Nucleus accumbens (tissue), 56 donors: ENCODE measurements at regions not wholly inside any gene's neighbourhood (a gene's known extent, or its start where the extent isn't known, plus 50 kb on each side); places are given as distances from the start of the nearest gene placed in this dataset.

Source experiments
- DNase-seq, 56 donors: peaks; one replicate each; lab custom pipeline; 2025; lab: John Stamatoyannopoulos, UW

DNA sequence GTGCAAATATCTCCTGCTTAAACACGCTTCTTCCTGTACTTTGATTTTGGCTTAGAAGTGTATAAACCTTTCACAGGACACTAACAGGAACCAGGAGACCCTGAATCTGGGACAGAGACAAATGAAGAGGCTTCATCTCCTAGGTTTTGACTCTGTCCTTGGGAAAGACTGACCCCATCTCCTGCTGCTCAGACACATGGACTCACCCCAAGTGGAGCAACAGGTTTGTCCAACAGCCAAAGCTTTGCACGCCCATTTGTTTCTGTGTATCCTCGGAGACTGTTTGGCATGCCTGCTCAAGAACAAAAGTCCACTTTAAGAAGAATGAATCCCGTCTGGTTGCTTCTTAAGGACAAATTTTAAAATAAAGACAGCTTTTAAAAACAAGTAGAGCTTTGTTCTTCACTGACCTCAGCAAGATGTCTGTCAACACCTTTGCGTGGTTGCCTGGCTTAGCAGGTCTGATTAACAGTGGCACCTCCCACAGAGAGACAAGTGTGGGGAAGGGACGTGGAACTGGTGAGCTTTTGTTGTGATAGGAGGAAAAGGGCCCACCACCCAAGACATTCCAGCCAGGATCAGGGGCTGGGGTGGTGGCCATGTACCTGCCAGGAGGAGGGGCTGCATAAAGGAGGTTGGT, 202.6 kb downstream of the SOD2 start:
- peak in 12 of 56 donors; percentile 6 to 72 (median 30) for DNase-seq

DNA sequence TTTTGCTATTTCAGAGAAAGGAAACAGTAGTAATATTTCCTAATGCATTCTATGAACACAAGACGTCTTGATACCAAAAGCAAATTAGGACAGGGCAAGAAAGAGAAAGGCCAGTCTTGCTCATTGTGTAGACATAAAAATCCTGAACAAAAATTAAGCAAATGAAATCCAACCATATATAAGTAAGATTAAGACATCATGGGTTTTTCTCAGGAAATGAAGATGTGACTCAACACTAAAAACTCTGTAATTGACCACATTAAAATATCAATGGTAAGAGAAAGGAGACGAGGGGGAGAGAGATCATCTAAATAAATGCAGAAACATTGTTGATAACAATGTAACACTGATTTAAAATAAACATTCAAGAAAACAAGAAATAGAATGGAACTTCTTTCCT, 205.4 kb downstream of the SOD2 start:
- no peak for DNase-seq

GRCh38 chr6:159483259-159483658, 209.8 kb downstream of the SOD2 start:
- no peak for DNase-seq

DNA sequence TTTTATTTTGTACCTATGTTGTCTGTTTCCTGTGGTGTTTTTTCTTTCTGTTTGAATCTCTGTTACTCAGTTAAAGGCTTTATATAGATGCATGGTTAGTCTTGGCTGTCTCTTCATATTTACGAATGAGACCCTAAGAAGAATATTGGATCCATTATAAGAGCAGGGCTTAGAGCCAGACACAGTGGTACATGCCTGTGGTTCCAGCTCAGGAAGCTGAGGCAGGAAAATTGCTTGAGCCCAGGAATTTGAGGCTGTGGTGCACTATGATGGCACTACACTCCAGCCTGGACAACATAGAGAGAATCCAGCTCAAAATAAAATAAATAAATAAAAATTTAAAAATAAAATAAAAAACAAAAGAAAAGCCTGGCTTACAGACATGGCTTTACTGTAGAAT, 211.1 kb downstream of the SOD2 start:
- no peak for DNase-seq

DNA sequence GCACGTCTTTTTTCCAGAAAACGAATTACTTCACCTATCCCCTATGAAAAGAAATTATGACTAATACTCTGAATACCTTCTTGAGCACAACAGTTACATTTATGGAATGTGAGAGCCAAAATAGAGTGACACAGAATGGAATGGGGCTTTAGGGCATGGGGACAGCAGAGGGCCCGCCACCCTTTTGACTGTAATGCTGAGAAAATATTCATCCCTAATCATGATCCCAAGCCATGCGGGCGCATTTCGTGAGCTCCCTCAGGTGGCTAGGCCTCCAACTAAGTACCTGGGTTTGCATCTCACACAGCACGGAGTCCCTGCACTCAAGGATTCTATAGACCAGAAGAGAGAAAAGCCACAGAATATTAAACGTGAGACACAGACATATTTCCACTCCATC, 212.6 kb downstream of the SOD2 start:
- DNase-seq: no peak

- DNase-seq: no peak
Measured at GRCh38 chr6:159479146-159479545, 213.9 kb downstream of the SOD2 start.

DNA sequence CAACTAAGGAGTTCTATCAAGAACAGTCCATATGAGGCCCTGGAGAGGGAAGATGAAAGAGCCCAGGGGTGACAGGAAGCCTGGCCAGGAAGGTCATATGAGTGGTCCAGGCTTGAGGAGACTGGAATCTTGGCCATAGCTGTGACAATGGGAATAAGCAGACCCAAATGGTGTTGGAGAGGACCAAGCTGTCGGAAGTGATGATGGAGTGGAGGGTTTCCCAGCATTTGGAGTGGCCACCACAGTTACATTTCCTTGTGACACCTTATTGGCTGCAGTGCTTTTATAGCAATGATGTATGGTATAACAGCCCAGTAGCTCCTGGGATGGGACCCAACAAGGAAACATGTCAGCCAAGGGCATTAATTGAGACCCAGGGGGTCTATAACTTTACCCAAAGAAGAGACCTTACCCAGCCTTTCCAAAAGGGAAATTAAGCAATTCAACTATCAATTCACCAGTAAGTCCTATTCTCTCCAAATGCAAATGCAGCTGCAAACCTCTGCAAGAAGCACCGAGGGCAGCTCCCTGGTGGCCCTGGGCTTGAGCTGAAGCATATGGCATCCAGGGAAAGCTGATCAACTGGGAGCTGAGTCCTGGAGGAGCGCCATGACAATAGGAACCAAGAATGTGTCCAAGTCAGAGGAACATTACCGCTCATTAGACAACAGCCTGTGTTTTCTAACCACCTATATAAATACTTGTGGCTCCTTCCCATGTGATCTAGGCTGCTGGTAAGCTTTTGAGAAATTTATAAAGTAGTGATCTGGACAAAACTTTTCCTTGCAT, 219.4 kb downstream of the SOD2 start:
- DNase-seq: no peak

GRCh38 chr6:159470397-159470796, 222.6 kb downstream of the SOD2 start:
- no peak for DNase-seq

GRCh38 chr6:159469443-159469842, 223.6 kb downstream of the SOD2 start:
- DNase-seq: no peak

GRCh38 chr6:159468994-159469393, 224.0 kb downstream of the SOD2 start:
- DNase-seq: no peak

DNA sequence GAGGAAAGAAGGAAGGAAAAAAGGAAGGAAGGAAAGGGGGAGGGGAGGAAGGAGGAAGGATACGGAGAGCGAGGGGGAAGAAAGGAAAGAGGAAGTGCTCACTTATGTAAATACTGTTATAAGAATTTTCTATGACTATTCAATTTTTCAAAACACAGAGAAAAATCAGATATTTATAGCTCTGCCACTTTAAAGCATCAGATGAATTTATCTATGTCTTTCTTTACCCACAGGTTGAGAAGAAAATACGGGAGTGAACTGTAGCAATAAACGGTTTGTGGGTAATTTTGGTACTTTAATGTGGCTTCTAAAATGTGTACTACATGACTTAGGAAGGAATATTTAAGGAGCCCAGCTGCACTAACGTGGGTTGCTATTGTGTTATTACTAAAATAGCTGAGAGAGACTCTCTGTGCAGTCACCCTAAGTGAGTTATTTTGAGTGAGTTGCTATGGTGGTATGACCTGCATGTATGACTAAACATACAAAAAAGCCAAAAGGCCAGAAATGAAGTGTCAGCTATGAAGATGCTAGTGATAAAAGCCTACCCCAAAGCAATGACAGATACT, 225.5 kb downstream of the SOD2 start:
- DNase-seq: peak in 3 of 56 donors; percentile 2 to 17 (median 5)

DNA sequence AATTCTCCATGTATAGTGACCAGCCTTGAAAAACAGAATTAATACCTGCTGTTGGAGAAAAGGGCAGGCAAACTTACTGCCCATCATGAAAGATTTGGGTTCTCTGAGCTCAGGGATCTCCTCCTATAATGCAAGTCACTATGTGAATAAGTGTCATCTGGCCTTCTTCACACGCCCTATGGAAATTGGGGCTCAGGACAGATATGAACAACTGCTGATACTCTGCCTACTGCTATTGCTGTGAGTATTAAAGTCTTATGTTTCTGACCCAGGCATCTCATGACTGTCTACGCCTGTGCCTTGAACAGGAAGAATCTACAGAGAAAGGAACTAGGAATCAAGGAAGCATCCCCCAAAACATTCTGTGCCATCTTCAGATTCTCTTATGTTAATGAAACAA, 226.1 kb downstream of the SOD2 start:
- no peak for DNase-seq

GRCh38 chr6:159464816-159465215, 228.2 kb downstream of the SOD2 start:
- no peak for DNase-seq

GRCh38 chr6:159463119-159463829, 229.8 kb downstream of the SOD2 start:
- DNase-seq: no peak

GRCh38 chr6:159462431-159462830, 230.6 kb downstream of the SOD2 start:
- no peak for DNase-seq

DNA sequence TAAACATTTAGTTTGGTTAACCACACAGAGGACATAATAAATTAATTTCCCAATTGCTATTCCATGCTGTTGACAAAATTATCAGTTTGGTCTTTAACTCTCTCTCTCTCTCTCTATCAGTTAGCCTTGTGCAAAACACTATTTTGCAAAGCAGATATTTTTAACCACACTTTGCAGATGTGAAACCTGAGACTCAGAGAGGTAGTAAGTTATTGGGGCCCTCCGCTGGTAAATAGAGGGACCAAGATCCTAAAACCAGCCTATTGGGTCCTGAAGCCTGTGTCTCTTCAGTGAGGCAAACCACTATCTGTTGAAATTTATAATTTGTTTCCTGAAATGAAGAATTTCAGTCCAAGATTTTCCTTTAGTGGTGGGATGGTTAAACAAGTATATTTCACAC, 231.0 kb downstream of the SOD2 start:
- no peak for DNase-seq

DNA sequence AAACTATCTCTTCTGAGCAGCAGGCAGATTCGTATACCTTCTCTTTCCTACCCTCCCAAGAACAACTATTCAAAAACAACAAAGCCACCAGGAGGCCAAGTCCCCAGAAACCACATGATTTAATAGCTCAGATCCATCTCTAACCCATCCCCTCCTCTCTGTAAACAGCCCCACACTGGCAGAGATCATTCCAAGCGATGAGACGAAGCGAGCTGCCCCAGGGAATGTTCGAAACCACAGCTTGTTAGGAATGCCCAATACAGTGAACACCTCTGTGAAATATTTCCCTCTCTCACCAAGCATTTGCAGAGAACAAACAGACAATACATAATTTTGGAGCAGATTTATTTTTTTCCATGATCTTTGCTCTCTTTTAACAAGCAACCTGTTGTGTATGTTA, 231.8 kb downstream of the SOD2 start:
- DNase-seq: no peak

GRCh38 chr6:159460476-159460875, 232.6 kb downstream of the SOD2 start:
- DNase-seq: no peak

- DNase-seq: no peak
Measured at GRCh38 chr6:159456349-159456748, 236.7 kb downstream of the SOD2 start.

- no peak for DNase-seq
Measured at GRCh38 chr6:159455700-159456274, 237.3 kb downstream of the SOD2 start.
